GM18907 (cell line): ENCODE measurements at regions not wholly inside any gene's neighbourhood (a gene's known extent, or its start where the extent isn't known, plus 50 kb on each side); places are given as distances from the start of the nearest gene placed in this dataset.
"Not testable (repeated sequence)": the region's sequence is repeated elsewhere in the genome, so short reads cannot be mapped to it uniquely, and the experiment has no call there.

Experiments used
- ATAC-seq: cut with Tn5 transposase; IDR thresholded peaks from one replicate; pipeline ENCODE4 v1.9.1; 2021; ENCODE audit warnings: mild to moderate bottlenecking, moderate library complexity; ENCODE audit not compliant: unreplicated experiment

DNA sequence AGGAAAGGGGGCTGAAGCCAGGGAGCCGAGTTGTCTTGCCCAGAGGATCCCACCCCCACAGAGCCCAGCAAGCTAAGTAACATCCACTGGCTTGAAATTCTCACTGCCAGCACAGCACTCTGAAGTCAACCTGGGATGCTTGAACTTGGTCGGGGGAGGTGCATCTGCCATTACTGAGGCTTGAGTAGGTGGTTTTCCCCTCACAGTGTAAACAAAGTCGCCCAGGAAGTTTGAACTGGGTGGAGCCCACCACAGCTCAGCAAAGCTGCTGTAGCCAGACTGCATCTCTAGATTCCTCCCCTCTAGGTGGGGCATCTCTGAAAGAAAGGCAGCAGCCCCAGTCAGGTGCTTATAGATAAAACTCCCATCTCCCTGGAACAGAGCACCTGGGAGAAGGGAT, 54.3 kb upstream of the GRIA3 start:
- ATAC-seq: not testable (repeated sequence)
